H1 (cell line): ENCODE measurements at regions not wholly inside any gene's neighbourhood (a gene's known extent, or its start where the extent isn't known, plus 50 kb on each side); places are given as distances from the start of the nearest gene placed in this dataset.

Experiments used
- CTCF ChIA-PET: fragments of 300-600 bp; sonication (Branson Sonifier 250); formaldehyde crosslinking; loops from one replicate; lab custom pipeline; 2021; ENCODE audit not compliant: partially characterized antibody; lab: Charles Lee
- POLR2A ChIA-PET: fragments of 300-600 bp; sonication (Branson Sonifier 250); formaldehyde crosslinking; loops from one replicate; lab custom pipeline; 2021; ENCODE audit warnings: inconsistent platforms; ENCODE audit not compliant: partially characterized antibody; lab: Charles Lee
- DNase-seq, 2 experiments: peaks; one replicate each; pipeline versions ENCODE4 v3.0.0 to v3.0.0-alpha.2; 2010 to 2022; ENCODE audit warnings: low spot score in 2 of 2, low read depth in 1 of 2, mixed read lengths in 1 of 2
- FAIRE-seq: peaks from 2 replicates; lab custom pipeline; 2011; peaks lifted over from hg19 to GRCh38; lab: Jason Lieb, UNC
- H2AFZ ChIP-seq: 2 replicates; pipeline ENCODE4 v1.8.1; 2012; ENCODE audit warnings: low read length, inconsistent platforms
- H2AK5ac ChIP-seq: 2 replicates; pipeline ENCODE4 v1.6.1; 2013; ENCODE audit warnings: low read depth, low read length
- H2BK120ac ChIP-seq: replicated peaks from 2 replicates; pipeline ENCODE3; 2013; ENCODE audit warnings: low read depth, low read length, inconsistent platforms
- H2BK12ac ChIP-seq: 2 replicates; pipeline ENCODE4 v1.6.1; 2013; ENCODE audit warnings: low read depth, low read length
- H2BK15ac ChIP-seq: 2 replicates; pipeline ENCODE4 v1.6.1; 2013; ENCODE audit warnings: low read length
- H2BK20ac ChIP-seq: 2 replicates; pipeline ENCODE4 v1.6.1; 2013; ENCODE audit warnings: low read length
- H2BK5ac ChIP-seq: 2 replicates; pipeline ENCODE4 v1.6.1; 2013; ENCODE audit warnings: low read depth, low read length
- H3K14ac ChIP-seq: 2 replicates; pipeline ENCODE4 v1.6.1; 2013; ENCODE audit warnings: inconsistent platforms; ENCODE audit not compliant: insufficient read length
- H3K18ac ChIP-seq: 2 replicates; pipeline ENCODE4 v1.6.1; 2013; ENCODE audit warnings: low read length; ENCODE audit errors: extremely low read depth
- H3K23ac ChIP-seq: 2 replicates; pipeline ENCODE4 v1.6.1; 2013; ENCODE audit warnings: inconsistent platforms; ENCODE audit not compliant: insufficient read length
- H3K23me2 ChIP-seq: 2 replicates; pipeline ENCODE4 v1.6.1; 2013; ENCODE audit warnings: low read depth, low read length
- H3K27ac ChIP-seq: 2 replicates; pipeline ENCODE4 v1.6.1; 2011; ENCODE audit warnings: low read depth, low read length, inconsistent platforms
- H3K27me3 ChIP-seq, 4 experiments: replicated peaks in 1 of 4; 1 replicate in 1 of 4; 2 replicates in 3 of 4; pipeline versions ENCODE4 v1.6.1 to v1.8.1; 2011 to 2013; ENCODE audit warnings: low read length in 3 of 4, mild to moderate bottlenecking in 3 of 4, inconsistent platforms in 2 of 4, mixed read lengths in 2 of 4, moderate library complexity in 1 of 4; ENCODE audit not compliant: control insufficient read depth in 3 of 4, insufficient read depth in 3 of 4; ENCODE audit errors: extremely low read depth in 1 of 4
- H3K36me3 ChIP-seq, 4 experiments: 2 replicates each; pipeline versions ENCODE4 v1.6.1 to v1.8.1; 2011 to 2013; ENCODE audit warnings: mild to moderate bottlenecking in 4 of 4, low read length in 3 of 4, moderate library complexity in 2 of 4, control low read depth in 1 of 4, inconsistent platforms in 1 of 4; ENCODE audit not compliant: insufficient read depth in 4 of 4, control insufficient read depth in 2 of 4
- H3K4ac ChIP-seq: replicated peaks from 2 replicates; pipeline ENCODE3; 2013; ENCODE audit warnings: low read length, low read depth, mixed read lengths, inconsistent platforms; ENCODE audit not compliant: insufficient read length
- H3K4me1 ChIP-seq, 4 experiments: replicated peaks in 1 of 4; 1 replicate in 1 of 4; 2 replicates in 3 of 4; pipeline versions ENCODE4 v1.6.1 to v1.8.1; 2011 to 2013; ENCODE audit warnings: low read length in 3 of 4, inconsistent platforms in 2 of 4, mixed read lengths in 1 of 4; ENCODE audit not compliant: insufficient read depth in 4 of 4, control insufficient read depth in 3 of 4
- H3K4me2 ChIP-seq, 2 experiments: 2 replicates each; pipeline versions ENCODE4 v1.6.1 to v1.8.1; 2011 to 2013; ENCODE audit warnings: low read depth in 2 of 2, low read length in 2 of 2, control low read depth in 1 of 2, inconsistent platforms in 1 of 2, mild to moderate bottlenecking in 1 of 2; ENCODE audit not compliant: insufficient read depth in 1 of 2
- H3K4me3 ChIP-seq, 4 experiments: fragments of 200-600, 300-600 bp in 1 of 4; sonication (generic), shearing (Covaris generic), sonication (Bioruptor Twin) in 1 of 4; 2 replicates each; pipeline versions ENCODE4 v1.5.1 to v1.8.1; 2011 to 2016; ENCODE audit warnings: low read length in 4 of 4, low read depth in 3 of 4, control low read depth in 2 of 4, inconsistent platforms in 2 of 4, mild to moderate bottlenecking in 2 of 4, mixed read lengths in 1 of 4, moderate library complexity in 1 of 4; ENCODE audit not compliant: insufficient read depth in 2 of 4; ENCODE audit errors: extremely low read depth in 1 of 4
- H3K56ac ChIP-seq: replicated peaks from 2 replicates; pipeline ENCODE3; 2013; ENCODE audit warnings: low read depth, mild to moderate bottlenecking, mixed read lengths, low read length, inconsistent platforms; ENCODE audit not compliant: insufficient read length
- H3K79me1 ChIP-seq: 2 replicates; pipeline ENCODE4 v1.6.1; 2013; ENCODE audit warnings: low read depth, low read length, control low read depth
- H3K79me2 ChIP-seq, 2 experiments: 2 replicates each; pipeline versions ENCODE4 v1.6.1 to v1.8.1; 2012 to 2013; ENCODE audit warnings: low read length in 2 of 2, mild to moderate bottlenecking in 2 of 2, inconsistent platforms in 1 of 2; ENCODE audit not compliant: insufficient read depth in 2 of 2, control insufficient read depth in 1 of 2
- H3K9ac ChIP-seq, 4 experiments: replicated peaks in 1 of 4; 1 replicate in 1 of 4; 2 replicates in 3 of 4; pipeline versions ENCODE4 v1.6.1 to v1.8.1; 2011 to 2013; ENCODE audit warnings: low read depth in 3 of 4, low read length in 3 of 4, control low read depth in 2 of 4, mild to moderate bottlenecking in 2 of 4, moderate library complexity in 2 of 4, inconsistent platforms in 1 of 4; ENCODE audit errors: extremely low read depth in 1 of 4
- H3K9me3 ChIP-seq, 2 experiments: 2 replicates each; pipeline versions ENCODE4 v1.6.1 to v1.8.1; 2012 to 2013; ENCODE audit warnings: mild to moderate bottlenecking in 2 of 2, moderate library complexity in 2 of 2, control low read depth in 1 of 2, inconsistent platforms in 1 of 2, low read depth in 1 of 2, low read length in 1 of 2, mixed read lengths in 1 of 2; ENCODE audit not compliant: insufficient read depth in 2 of 2
- H4K20me1 ChIP-seq, 2 experiments: replicated peaks in 1 of 2; 2 replicates each; pipeline versions ENCODE3 to v1.8.1; 2011 to 2013; ENCODE audit warnings: inconsistent platforms in 2 of 2, low read length in 2 of 2, mild to moderate bottlenecking in 1 of 2; ENCODE audit not compliant: insufficient read depth in 2 of 2, control insufficient read depth in 1 of 2
- H4K5ac ChIP-seq: 2 replicates; pipeline ENCODE4 v1.6.1; 2013; ENCODE audit warnings: low read length, low read depth, mixed read lengths, inconsistent platforms; ENCODE audit not compliant: insufficient read length
- H4K8ac ChIP-seq: 2 replicates; pipeline ENCODE4 v1.8.0; 2013; ENCODE audit warnings: mild to moderate bottlenecking, moderate library complexity, low read length, inconsistent platforms; ENCODE audit not compliant: insufficient read depth; ENCODE audit errors: extremely low read depth
- H4K91ac ChIP-seq: replicated peaks from 2 replicates; pipeline ENCODE3; 2013; ENCODE audit warnings: low read length, mixed read lengths, inconsistent platforms; ENCODE audit not compliant: insufficient read length
- ATF3 ChIP-seq: IDR thresholded peaks from 2 replicates; pipeline ENCODE4 v1.6.1; 2011; ENCODE audit warnings: low read depth, mild to moderate bottlenecking, low read length; ENCODE audit not compliant: insufficient read depth
- CTCF ChIP-seq, 3 experiments: IDR thresholded peaks; 1 replicate in 2 of 3; 2 replicates in 1 of 3; pipeline versions ENCODE4 v1.5.1 to v1.6.1; 2011; ENCODE audit warnings: low read length in 3 of 3, mild to moderate bottlenecking in 3 of 3, inconsistent platforms in 2 of 3, low read depth in 1 of 3, moderate library complexity in 1 of 3; ENCODE audit not compliant: insufficient read depth in 1 of 3; ENCODE audit errors: control extremely low read depth in 1 of 3
- EZH2 ChIP-seq: fragments of 200-600 bp; sonication (generic); IDR thresholded peaks from 2 replicates; pipeline ENCODE4 v1.7.1; 2012; ENCODE audit warnings: low read depth, mild to moderate bottlenecking, moderate library complexity, low read length, inconsistent platforms; ENCODE audit not compliant: severe bottlenecking
- WGBS, 2 experiments: shearing (Covaris generic) in 1 of 2; methylation state at CpG; one replicate each; pipeline versions ENCODE4 v1.1.6 to v1.1.7; 2013 to 2015; ENCODE audit warnings: low lambda C conversion rate in 2 of 2, mixed read lengths in 2 of 2, inconsistent platforms in 1 of 2, low coverage in 1 of 2, missing lambda C conversion rate in 1 of 2; ENCODE audit not compliant: insufficient replicate concordance in 2 of 2, insufficient coverage in 1 of 2, insufficient read length in 1 of 2; ENCODE audit errors: extremely low coverage in 1 of 2, missing lambda C conversion rate in 1 of 2; 5-methylcytosine and 5-hydroxymethylcytosine counted together

- H2AFZ ChIP-seq: no peak overlapping the region
- no peaks in the 10 kb centered on the region for H3K9me3 ChIP-seq
- H2BK12ac ChIP-seq: no peak overlapping the region
- H3K9ac ChIP-seq: no peak overlapping the region
- no peak overlapping the region for H3K4ac ChIP-seq
- POLR2A ChIA-PET: no interaction called here
- H3K27ac ChIP-seq: no peak overlapping the region
- CTCF ChIA-PET: no interaction called here
- FAIRE-seq (no peak), DNase-seq (no peak)
- H4K20me1 ChIP-seq: no peaks in the 10 kb centered on the region
- no peak overlapping the region for H3K14ac ChIP-seq
- no peak overlapping the region for H2BK20ac ChIP-seq
- no peaks in the 10 kb centered on the region for H3K36me3 ChIP-seq
- H4K5ac ChIP-seq: no peak overlapping the region
- no peak overlapping the region for H3K4me2 ChIP-seq
- TF ChIP-seq CTCF (IDR thresholded peaks at IDR 0.05; ENCODE audit: control extremely low read depth in 1 of 3, insufficient read depth in 1 of 3, low read depth in 1 of 3, low read length in 3 of 3) (no peak), EZH2 (no peak), ATF3 (no peak)
- H3K27me3 ChIP-seq: no peaks in the 10 kb centered on the region
- no peak overlapping the region for H3K18ac ChIP-seq
- H2AK5ac ChIP-seq: no peak overlapping the region
- no peaks in the 10 kb centered on the region for H3K79me2 ChIP-seq
- no peak overlapping the region for H3K4me3 ChIP-seq
- no peak overlapping the region for H3K23ac ChIP-seq
- no peak overlapping the region for H3K56ac ChIP-seq
- H4K8ac ChIP-seq: no peak overlapping the region
- no peaks in the 10 kb centered on the region for H3K79me1 ChIP-seq
- peaks cover 0 to 3% (median 0%) of the 10 kb centered on the region in 4 experiments; a peak in 1 of 7 replicates for H3K4me1 ChIP-seq
- H2BK15ac ChIP-seq: no peak overlapping the region
- no peak overlapping the region for H4K91ac ChIP-seq
- WGBS, 2 experiments: 88 to 100% methylated on average over 1 to 4 of the region's 4 CpGs
- no peaks in the 10 kb centered on the region for H3K23me2 ChIP-seq
- no peak overlapping the region for H2BK5ac ChIP-seq
- no peak overlapping the region for H2BK120ac ChIP-seq
These were observed 268.9 kb upstream of the TYRP1 start for GRCh38 chr9:12424243-12424642.
